DMS79 treated with DMSO at 0.1 percent for 48 hours (cell line): ENCODE measurements at regions not wholly inside any gene's neighbourhood (a gene's known extent, or its start where the extent isn't known, plus 50 kb on each side); places are given as distances from the start of the nearest gene placed in this dataset.
A peak's percentile ranks its signal among the peaks of the same experiment; 100 is the strongest.
"Not testable (repeated sequence)": the region's sequence is repeated elsewhere in the genome, so short reads cannot be mapped to it uniquely, and the experiment has no call there.

Experiments
- DNase-seq: peaks from one replicate; lab custom pipeline; 2025; lab: John Stamatoyannopoulos, UW

GRCh38 chr5:144634138-144634537, 463.5 kb downstream of the KCTD16 start:
- DNase-seq: no peak

GRCh38 chr5:144598451-144599068, 427.9 kb downstream of the KCTD16 start:
- DNase-seq: peak; percentile 37

DNA sequence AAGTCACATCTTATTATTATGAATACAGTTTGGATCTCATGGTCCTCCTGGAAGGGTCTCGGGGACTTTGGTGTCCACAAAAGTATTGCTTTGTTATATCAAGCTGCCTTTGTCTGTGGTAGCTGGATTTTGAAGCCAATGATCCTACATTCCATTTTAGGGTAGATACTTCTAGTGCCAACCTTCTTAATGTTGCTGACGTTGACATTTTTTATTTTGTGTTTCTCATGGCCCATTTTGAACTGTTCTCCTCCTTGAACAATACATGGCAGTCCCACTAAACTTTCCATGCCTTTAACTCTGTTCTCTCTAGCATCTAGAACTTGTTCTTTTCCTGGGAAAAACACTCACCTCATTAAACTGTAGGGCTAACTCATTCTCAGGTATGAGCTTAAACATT, 425.8 kb downstream of the KCTD16 start:
- no peak for DNase-seq

GRCh38 chr5:144594919-144595318, 424.2 kb downstream of the KCTD16 start:
- DNase-seq: no peak

DNA sequence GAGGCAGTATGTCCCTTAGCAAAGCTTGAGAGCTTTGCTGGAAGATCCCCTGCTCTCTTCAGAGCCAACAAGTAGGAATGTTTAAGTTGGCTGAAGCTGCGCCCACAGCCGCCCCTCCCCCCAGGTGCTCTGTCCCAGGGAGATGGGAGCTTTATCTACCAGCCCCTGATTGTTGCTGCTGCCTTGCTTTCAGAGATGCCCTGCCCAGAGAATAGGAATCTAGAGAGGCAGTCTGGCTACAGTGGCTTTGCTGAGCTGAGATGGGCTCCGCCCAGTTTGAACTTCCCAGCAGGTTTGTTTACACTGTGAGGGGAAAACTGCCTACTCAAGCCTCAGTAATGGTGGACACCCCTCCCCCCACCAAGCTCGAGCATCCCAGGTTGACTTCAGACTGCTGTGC, 423.6 kb downstream of the KCTD16 start:
- not testable (repeated sequence) for DNase-seq

DNA sequence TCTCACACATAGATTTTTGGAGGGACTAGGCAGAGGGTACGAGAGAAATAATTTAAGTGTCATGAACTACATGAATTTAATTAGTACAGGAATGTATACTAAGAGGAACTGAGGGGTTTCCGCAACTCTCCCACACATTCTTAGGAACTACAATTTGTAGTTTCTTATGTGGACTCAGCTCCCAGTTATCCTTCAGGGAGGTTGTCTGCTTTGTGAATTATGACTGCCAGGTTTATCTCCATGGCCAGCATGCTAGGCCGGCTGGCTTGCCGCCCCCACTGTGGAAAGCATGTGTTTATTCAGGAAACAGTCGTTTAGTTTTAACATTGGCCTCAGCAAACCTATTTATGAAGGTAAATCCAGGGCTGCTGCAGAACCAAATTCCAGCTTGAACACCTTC, 415.0 kb downstream of the KCTD16 start:
- DNase-seq: no peak

DNA sequence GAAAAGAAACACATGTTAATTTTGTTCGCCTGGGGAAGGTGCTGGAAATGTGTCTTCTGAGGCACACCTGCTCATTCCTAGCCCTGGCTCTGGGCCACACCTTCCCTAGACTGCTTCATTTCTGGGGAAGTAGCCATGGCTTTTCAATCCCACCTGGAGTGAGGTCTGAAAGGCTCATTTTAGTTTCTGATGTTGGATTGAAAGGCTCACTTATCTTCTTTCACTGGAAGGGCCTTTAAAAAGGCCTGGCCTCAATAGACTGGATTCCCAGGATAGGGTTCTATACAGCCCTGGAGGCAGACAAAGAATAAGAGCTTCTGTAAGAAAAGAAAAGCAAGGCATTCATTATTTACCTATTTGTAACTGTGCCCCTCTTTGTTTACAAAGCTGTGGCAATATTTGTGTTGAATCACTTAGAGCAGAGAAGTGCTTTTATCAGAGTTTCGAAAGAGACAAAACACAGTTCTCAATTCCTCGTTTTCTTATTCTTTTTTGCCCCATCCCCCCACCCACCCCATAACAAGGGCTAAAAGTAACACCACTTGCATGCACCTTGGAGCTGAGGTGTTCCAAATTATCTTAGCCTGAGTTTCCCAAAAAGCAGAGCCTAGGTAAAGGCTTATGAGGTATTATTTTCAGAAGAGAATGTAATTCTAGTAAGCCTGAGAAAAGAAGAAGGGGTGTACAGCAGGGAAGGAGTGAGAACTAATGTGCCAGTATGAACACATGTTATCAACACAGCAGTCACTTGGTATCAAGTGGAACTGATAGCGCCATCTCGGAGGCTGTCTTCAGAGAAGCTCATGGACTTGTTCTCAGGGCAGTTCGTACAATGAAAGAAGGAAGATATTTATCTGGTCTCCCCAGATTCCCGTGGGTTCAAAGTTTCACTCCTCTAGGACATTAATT, 413.1 kb downstream of the KCTD16 start:
- peak; percentile 54 for DNase-seq

- peak; percentile 37 for DNase-seq
Observed at GRCh38 chr5:144582066-144582465, 411.4 kb downstream of the KCTD16 start.

DNA sequence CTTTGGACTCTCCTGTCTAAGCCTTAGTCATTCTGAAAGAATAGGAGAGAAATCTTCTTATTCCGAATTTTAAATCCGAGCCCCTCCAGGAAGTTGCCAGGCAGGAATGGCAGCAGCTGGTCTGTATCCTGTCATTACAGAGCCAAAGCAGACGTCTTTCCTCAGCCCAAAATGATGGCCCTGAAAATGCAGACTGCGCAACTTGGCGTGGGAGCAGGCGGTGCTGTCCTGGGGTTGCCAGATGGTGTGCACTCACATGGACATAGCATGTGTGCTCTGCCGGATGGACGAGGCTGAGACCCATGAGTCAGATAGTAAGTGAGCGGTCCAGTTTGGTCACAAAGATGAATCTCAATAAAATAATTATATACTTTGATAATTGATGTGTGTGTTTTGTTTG, 410.4 kb downstream of the KCTD16 start:
- DNase-seq: no peak

- no peak for DNase-seq
Observed at GRCh38 chr5:144577676-144578075, 407.0 kb downstream of the KCTD16 start.

DNA sequence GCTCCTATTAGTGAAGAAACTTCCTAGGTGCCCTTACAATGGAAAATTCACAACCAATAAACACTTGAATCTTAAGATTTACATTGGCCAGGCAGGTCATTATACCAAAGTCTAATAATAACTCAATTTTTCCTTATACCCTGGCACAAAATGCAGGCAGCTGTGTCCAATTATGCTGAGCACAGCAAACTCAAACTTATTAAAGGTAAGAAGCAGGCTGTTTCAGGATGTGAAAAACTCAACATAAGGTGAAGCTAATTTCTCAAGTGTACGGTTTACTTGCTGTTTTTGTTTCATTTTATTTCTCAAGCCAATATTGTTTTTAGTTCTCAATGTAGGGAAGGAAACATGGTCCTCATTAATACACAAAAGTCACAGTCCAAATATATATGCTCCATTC, 405.1 kb downstream of the KCTD16 start:
- DNase-seq: no peak

DNA sequence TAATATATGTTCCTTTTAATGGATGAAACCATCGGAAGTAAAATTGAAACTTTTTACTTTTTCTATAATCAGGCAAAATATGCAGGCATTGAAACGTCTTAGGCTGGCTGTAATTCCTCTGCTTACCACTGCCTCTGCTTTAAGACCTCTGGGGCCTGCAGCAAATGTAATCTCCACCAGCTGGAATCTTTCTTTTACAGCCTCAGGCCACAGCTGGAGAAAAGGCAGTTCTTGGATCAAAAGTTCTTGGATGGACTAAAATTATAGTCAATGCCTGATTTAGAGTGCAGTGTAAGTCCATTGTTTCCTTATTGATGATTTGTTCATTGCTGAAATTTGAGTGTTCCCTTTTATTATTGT, 396.7 kb downstream of the KCTD16 start:
- DNase-seq: no peak

DNA sequence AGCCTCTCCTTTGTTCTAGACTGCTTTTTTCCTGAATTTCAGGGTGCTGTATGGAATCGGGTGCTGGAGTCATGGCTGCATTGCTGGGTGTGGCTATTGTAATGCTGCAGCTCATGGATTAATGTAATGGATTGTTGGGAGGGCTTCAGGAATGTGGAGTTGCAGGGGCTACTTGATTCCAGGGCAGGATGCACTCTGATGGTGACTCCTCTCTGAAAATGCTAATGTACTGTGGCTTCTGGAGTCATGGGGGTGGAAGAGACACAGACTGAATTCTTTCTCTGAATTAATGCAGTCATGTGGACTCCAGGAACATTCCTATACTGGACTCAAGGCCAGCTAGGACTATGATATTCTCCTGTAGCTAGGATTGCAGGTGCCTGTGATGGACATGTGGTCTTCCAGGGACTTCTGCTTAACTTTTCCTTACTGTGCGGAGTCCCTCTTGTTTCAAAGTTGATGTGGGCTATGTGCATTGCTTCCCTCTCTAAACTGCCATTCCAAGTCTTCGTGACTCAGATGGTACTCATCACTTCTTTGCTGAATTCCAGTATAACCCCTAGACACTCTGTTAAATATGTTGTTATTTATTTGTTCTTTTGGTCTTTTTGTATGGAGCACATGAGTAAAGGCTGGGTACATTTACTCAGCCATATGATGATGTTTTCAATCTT, 396.2 kb downstream of the KCTD16 start:
- no peak for DNase-seq

DNA sequence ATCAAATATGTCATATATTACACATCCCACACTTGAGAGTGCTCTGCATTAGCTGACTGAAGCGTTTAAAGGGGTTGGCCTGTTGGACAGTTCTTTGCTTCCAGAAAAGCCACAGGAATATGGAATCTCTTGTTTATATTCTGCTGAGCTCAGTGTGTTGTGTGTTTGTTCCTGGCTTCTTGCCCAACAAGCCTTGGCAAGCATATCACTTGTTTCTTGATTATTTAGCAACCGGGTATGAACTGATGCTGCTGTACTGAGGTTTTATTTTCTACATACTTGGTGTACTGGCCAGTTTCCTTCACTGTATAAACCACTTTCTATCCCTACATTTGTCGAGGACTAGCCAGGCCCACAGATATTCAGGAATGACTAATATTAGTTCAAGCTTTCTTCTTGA, 378.9 kb downstream of the KCTD16 start:
- peak; percentile 48 for DNase-seq

GRCh38 chr5:144548936-144549335, 378.3 kb downstream of the KCTD16 start:
- DNase-seq: no peak

GRCh38 chr5:144547098-144547499, 376.4 kb downstream of the KCTD16 start:
- DNase-seq: no peak

- DNase-seq: no peak
Observed at GRCh38 chr5:144538845-144539244, 368.2 kb downstream of the KCTD16 start.
